Activated T-cell treated with anti-CD3 and anti-CD28 coated beads, Interleukin-2, amount 50 U/mL, for 1 hour (primary cell): ENCODE measurements at regions not wholly inside any gene's neighbourhood (a gene's known extent, or its start where the extent isn't known, plus 50 kb on each side); places are given as distances from the start of the nearest gene placed in this dataset.
"Not testable (repeated sequence)": the region's sequence is repeated elsewhere in the genome, so short reads cannot be mapped to it uniquely, and the experiment has no call there.

ENCODE experiments used
- DNase-seq: peaks from one replicate; pipeline ENCODE4 v3.0.0-alpha.2; 2020

- DNase-seq = no peak
Observed at GRCh38 chr14:38389681-38390080, 133.8 kb upstream of the CLEC14A start.

- DNase-seq = no peak
Observed at GRCh38 chr14:38387821-38388220, 131.9 kb upstream of the CLEC14A start.

- no peak for DNase-seq
Observed at GRCh38 chr14:38385836-38386235, 129.9 kb upstream of the CLEC14A start.

- DNase-seq = no peak
Observed at GRCh38 chr14:38385343-38385742, 129.4 kb upstream of the CLEC14A start.

- DNase-seq = no peak
Observed at GRCh38 chr14:38384741-38385140, 128.8 kb upstream of the CLEC14A start.

- DNase-seq = no peak
Observed at GRCh38 chr14:38367922-38368321, 112.0 kb upstream of the CLEC14A start.

- DNase-seq = no peak
Observed at GRCh38 chr14:38366374-38366773, 110.5 kb upstream of the CLEC14A start.

- DNase-seq = no peak
Observed at GRCh38 chr14:38363217-38363616, 107.3 kb upstream of the CLEC14A start.

- no peak for DNase-seq
Observed at GRCh38 chr14:38357557-38357956, 101.7 kb upstream of the CLEC14A start.

GRCh38 chr14:38355473-38355872, 99.6 kb upstream of the CLEC14A start:
- DNase-seq = not testable (repeated sequence)

GRCh38 chr14:38350102-38350501, 94.2 kb upstream of the CLEC14A start:
- DNase-seq = no peak

- no peak for DNase-seq
Observed at GRCh38 chr14:38342803-38343202, 86.9 kb upstream of the CLEC14A start.

- no peak for DNase-seq
Observed at GRCh38 chr14:38339696-38340095, 83.8 kb upstream of the CLEC14A start.

GRCh38 chr14:38336298-38336697, 80.4 kb upstream of the CLEC14A start:
- DNase-seq = no peak

- DNase-seq = no peak
Observed at GRCh38 chr14:38330275-38330674, 74.4 kb upstream of the CLEC14A start.

GRCh38 chr14:38329246-38329645, 73.4 kb upstream of the CLEC14A start:
- DNase-seq = no peak

- DNase-seq = no peak
Observed at GRCh38 chr14:38316922-38317321, 61.0 kb upstream of the CLEC14A start.

- DNase-seq = no peak
Observed at GRCh38 chr14:38311655-38312054, 55.8 kb upstream of the CLEC14A start.

- DNase-seq = no peak
Observed at GRCh38 chr14:38310420-38310995, 54.6 kb upstream of the CLEC14A start.

- DNase-seq = no peak
Observed at GRCh38 chr14:38309522-38310277, 53.8 kb upstream of the CLEC14A start.
